ENCODE measurements at regions not wholly inside any gene's neighbourhood (a gene's known extent, or its start where the extent isn't known, plus 50 kb on each side); places are given as distances from the start of the nearest gene placed in this dataset.

DNA sequence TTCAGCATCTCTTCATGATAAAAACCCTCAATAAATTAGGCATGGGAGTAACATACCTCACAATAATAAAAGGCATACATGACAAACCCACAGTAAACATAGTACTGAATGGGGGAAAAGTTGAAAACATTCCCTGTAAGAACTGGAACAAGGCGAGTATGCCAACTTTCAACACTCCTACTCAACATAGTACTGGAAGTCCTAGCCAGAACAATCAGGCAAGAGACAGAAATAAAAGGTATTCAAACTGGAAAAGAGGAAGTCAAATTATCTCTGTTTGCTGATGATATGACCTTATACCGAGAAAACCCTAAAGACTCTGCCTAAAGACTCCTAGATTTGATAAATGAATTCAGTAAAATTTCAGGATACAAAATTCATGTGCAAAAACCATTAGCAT is 167.6 kb downstream of the TMEM38B start:
- TF ChIP-seq ZFX (IDR thresholded peaks at IDR 0.05; ENCODE audit: borderline replicate concordance), result no peak
- TF ChIP-seq, protein P1, sequence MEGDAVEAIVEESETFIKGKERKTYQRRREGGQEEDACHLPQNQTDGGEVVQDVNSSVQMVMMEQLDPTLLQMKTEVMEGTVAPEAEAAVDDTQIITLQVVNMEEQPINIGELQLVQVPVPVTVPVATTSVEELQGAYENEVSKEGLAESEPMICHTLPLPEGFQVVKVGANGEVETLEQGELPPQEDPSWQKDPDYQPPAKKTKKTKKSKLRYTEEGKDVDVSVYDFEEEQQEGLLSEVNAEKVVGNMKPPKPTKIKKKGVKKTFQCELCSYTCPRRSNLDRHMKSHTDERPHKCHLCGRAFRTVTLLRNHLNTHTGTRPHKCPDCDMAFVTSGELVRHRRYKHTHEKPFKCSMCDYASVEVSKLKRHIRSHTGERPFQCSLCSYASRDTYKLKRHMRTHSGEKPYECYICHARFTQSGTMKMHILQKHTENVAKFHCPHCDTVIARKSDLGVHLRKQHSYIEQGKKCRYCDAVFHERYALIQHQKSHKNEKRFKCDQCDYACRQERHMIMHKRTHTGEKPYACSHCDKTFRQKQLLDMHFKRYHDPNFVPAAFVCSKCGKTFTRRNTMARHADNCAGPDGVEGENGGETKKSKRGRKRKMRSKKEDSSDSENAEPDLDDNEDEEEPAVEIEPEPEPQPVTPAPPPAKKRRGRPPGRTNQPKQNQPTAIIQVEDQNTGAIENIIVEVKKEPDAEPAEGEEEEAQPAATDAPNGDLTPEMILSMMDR (IDR thresholded peaks at IDR 0.05), result no peak
- no peak overlapping the region for H3K27ac ChIP-seq

DNA sequence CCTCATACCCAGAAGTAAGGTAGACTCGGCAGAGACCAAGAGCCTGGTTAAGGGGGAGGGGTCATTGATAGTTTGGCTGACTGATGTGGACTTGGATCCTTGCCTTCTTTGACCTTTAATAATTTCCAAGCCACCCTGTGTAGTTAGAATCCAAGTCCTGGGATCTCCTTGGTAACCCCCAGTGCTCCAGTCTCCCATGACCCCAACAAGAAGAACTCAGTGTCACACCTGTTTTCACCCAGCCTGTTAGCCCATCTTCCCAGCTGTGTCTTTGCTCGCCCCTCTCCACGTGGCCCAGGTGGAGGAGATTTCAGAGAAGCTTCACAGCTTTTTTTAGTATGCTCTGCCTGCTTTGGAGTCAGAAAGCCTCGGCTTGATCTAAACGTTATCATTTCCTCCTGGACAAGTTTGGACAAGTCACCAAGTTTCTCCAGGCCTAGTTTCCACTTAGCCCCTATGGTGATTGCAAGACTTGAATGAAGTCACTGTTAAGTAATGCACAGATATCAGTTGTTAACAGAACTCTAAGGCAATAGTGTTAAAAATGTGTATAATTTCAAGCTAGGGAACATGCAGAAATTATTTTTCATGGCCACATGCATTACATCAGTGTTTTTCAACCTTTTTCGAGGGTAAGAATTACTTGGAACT is 170.0 kb downstream of the TMEM38B start:
- no peak overlapping the region for H3K27ac ChIP-seq
- TF ChIP-seq ZFX (IDR thresholded peaks at IDR 0.05; ENCODE audit: borderline replicate concordance), result no peak
- TF ChIP-seq, protein P1 (IDR thresholded peaks at IDR 0.05), result no peak

DNA sequence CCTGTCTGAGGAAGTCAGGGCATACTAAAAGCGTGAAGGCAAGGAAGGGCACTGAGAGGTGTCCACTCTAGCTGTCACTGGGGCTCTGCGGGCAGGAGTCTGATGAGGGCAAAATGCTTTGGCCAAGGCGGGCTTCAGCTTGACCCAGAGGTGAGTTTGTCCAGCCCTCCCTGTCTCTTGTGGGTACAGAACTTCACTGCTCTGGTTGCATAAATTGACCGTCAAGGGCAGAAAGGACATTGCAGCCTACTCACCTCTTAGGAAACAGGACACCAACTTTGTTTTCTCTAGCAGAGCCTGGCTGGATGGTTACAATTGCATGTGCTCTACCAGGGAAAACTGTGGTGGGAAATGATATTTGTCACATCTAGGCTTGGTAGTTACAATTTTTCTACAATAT is 170.9 kb downstream of the TMEM38B start:
- no peak overlapping the region for H3K27ac ChIP-seq
- TF ChIP-seq ZFX (IDR thresholded peaks at IDR 0.05; ENCODE audit: borderline replicate concordance), result no peak
- TF ChIP-seq, protein P1 (IDR thresholded peaks at IDR 0.05), result no peak

DNA sequence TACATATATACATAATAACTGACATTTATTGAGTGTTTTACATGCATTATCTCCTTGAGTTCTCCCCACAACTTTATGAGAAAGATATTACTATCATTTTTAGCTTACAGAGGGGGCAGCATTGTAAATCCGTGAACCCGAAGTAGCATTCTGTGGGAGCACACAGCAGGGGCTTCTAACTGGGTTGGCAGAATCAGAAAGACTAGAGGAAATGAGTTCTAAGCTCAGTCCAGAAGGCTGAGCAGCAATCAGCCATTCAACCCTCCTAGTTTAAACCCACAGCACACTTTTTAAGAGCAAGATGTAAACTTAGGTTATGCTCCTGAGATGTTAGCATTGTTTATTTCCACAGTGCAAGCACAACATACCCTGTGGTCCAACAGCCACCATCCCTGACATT is 177.2 kb downstream of the TMEM38B start:
- TF ChIP-seq, protein P1 (IDR thresholded peaks at IDR 0.05), result no peak
- TF ChIP-seq ZFX (IDR thresholded peaks at IDR 0.05; ENCODE audit: borderline replicate concordance), result no peak
- H3K27ac ChIP-seq, result no peak overlapping the region

DNA sequence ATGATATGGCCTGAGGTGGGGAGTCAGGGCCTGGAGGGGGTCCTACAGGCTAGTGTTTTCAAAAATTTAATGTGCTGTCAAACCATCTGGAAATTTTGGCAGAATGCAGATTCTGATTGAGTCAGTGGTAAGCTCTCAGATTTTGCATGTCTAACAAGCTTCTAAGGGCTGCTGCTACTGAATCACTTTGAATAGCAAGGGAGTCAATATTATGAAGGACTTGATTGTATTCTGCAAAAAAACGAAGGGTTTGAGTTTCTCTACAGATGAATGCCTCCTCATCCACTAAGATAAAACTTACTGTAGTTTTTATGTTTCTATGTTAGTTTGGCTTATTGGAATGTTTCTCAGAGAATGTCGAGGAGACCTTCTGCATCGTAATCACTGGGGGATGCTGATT is 179.5 kb downstream of the TMEM38B start:
- no peak for TF ChIP-seq ZFX (IDR thresholded peaks at IDR 0.05; ENCODE audit: borderline replicate concordance)
- TF ChIP-seq, protein P1 (IDR thresholded peaks at IDR 0.05), result no peak
- H3K27ac ChIP-seq, result no peak overlapping the region

DNA sequence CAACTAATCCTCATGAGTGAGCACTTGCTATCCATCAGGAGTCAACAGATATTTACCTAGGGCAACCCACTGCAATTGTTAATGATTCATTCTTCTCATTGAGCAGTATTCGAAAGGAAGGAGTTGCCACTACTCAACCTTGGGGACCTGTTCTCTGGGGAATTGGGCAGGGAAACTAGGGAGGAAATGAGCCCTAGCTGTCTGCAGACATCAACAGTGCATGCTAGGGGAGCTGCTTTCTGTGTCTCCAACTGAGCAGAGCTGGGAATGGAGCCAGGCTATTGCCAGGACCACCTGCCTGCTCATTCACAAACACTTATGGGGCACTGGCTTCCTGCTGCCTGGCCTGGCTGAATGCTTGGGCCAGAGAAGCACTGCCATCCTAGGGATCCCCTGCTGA is 183.4 kb downstream of the TMEM38B start:
- no peak for TF ChIP-seq ZFX (IDR thresholded peaks at IDR 0.05; ENCODE audit: borderline replicate concordance)
- TF ChIP-seq, protein P1 (IDR thresholded peaks at IDR 0.05), result no peak
- H3K27ac ChIP-seq, result no peak overlapping the region

DNA sequence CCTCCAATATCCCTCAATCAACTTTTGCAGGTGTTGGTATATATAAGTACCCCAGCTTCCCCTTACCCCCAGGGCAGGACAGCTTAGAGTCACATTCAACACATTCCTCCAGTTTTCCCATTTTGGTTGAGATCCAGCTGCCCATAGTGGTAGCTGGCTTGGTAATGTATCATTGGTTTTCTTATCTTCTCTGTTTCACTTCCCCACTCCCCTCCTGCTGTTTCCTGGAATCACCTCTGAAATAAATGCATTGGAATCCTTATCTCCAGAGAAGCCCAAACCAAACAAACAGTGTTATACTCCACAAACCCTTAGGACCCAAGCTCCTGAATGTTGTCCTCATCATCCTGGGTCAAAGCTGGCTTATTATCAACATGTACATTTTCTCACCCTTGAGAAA is 184.8 kb downstream of the TMEM38B start:
- no peak overlapping the region for H3K27ac ChIP-seq
- TF ChIP-seq, protein P1 (IDR thresholded peaks at IDR 0.05), result no peak
- no peak for TF ChIP-seq ZFX (IDR thresholded peaks at IDR 0.05; ENCODE audit: borderline replicate concordance)

Measured in 22Rv1 (cell line).